HUES48 (cell line): ENCODE measurements at regions not wholly inside any gene's neighbourhood (a gene's known extent, or its start where the extent isn't known, plus 50 kb on each side); places are given as distances from the start of the nearest gene placed in this dataset.

Experiments used
- H3K27ac ChIP-seq: one replicate; pipeline ENCODE4 v1.7.0; 2013; ENCODE audit warnings: low read depth, low read length, inconsistent platforms
- H3K27me3 ChIP-seq: 2 replicates; pipeline ENCODE4 v1.6.1; 2013; ENCODE audit warnings: mild to moderate bottlenecking, low read length; ENCODE audit not compliant: control insufficient read depth, insufficient read depth
- H3K36me3 ChIP-seq: 2 replicates; pipeline ENCODE4 v1.6.1; 2013; ENCODE audit warnings: low read length; ENCODE audit not compliant: control insufficient read depth, insufficient read depth
- H3K4me1 ChIP-seq: 2 replicates; pipeline ENCODE4 v1.6.1; 2013; ENCODE audit warnings: mild to moderate bottlenecking, low read length; ENCODE audit not compliant: control insufficient read depth, insufficient read depth
- H3K4me3 ChIP-seq: 2 replicates; pipeline ENCODE4 v1.5.1; 2013; ENCODE audit warnings: mild to moderate bottlenecking, low read depth, low read length
- H3K9ac ChIP-seq: 2 replicates; pipeline ENCODE4 v1.6.1; 2013; ENCODE audit warnings: mild to moderate bottlenecking, low read depth, low read length, moderate library complexity
- H3K9me3 ChIP-seq: 2 replicates; pipeline ENCODE4 v1.6.1; 2013; ENCODE audit warnings: low read length; ENCODE audit not compliant: control insufficient read depth, insufficient read depth

- Histone ChIP-seq H3K9me3 (no peaks in the 10 kb centered on the region), H3K4me3 (no peak overlapping the region), H3K27me3 (no peaks in the 10 kb centered on the region), H3K36me3 (no peaks in the 10 kb centered on the region), H3K4me1 (peaks cover under 1% of the 10 kb centered on the region; the same call in 1 of the 2 replicates), H3K9ac (no peak overlapping the region), H3K27ac (no peak overlapping the region)
Observed at GRCh38 chr10:123600177-123600576, 66.0 kb upstream of the GPR26 start.

- no peak overlapping the region for H3K4me3 ChIP-seq
- H3K9ac ChIP-seq: no peak overlapping the region
- no peak overlapping the region for H3K27ac ChIP-seq
- no peaks in the 10 kb centered on the region for H3K36me3 ChIP-seq
- H3K27me3 ChIP-seq: no peaks in the 10 kb centered on the region
- H3K9me3 ChIP-seq: no peaks in the 10 kb centered on the region
- H3K4me1 ChIP-seq: peaks cover 29% of the 10 kb centered on the region
Observed at GRCh38 chr10:123603130-123603529, 63.0 kb upstream of the GPR26 start.

GRCh38 chr10:123604506-123604905, 61.6 kb upstream of the GPR26 start:
- peaks cover 38% of the 10 kb centered on the region for H3K4me1 ChIP-seq
- no peaks in the 10 kb centered on the region for H3K36me3 ChIP-seq
- H3K9ac ChIP-seq: no peak overlapping the region
- no peak overlapping the region for H3K27ac ChIP-seq
- no peak overlapping the region for H3K4me3 ChIP-seq
- no peaks in the 10 kb centered on the region for H3K27me3 ChIP-seq
- no peaks in the 10 kb centered on the region for H3K9me3 ChIP-seq

- no peak overlapping the region for H3K4me3 ChIP-seq
- no peak overlapping the region for H3K9ac ChIP-seq
- H3K27me3 ChIP-seq: no peaks in the 10 kb centered on the region
- H3K27ac ChIP-seq: no peak overlapping the region
- H3K36me3 ChIP-seq: no peaks in the 10 kb centered on the region
- H3K4me1 ChIP-seq: peaks cover 38% of the 10 kb centered on the region
- H3K9me3 ChIP-seq: no peaks in the 10 kb centered on the region
Observed at GRCh38 chr10:123606006-123606405, 60.1 kb upstream of the GPR26 start.

GRCh38 chr10:123606955-123607354, 59.2 kb upstream of the GPR26 start:
- peak overlapping the region; percentile 47 for H3K4me3 ChIP-seq
- peaks cover 38% of the 10 kb centered on the region for H3K4me1 ChIP-seq
- no peaks in the 10 kb centered on the region for H3K36me3 ChIP-seq
- H3K9ac ChIP-seq: no peak overlapping the region; the same call in 1 of the 2 replicates
- no peaks in the 10 kb centered on the region for H3K9me3 ChIP-seq
- peak overlapping the region; percentile 80 for H3K27ac ChIP-seq
- H3K27me3 ChIP-seq: no peaks in the 10 kb centered on the region

- Histone ChIP-seq H3K4me1 (peaks cover 38% of the 10 kb centered on the region), H3K27me3 (no peaks in the 10 kb centered on the region), H3K9ac (no peak overlapping the region), H3K36me3 (no peaks in the 10 kb centered on the region), H3K4me3 (peak overlapping the region; percentile 47), H3K27ac (peak overlapping the region; percentile 82), H3K9me3 (no peaks in the 10 kb centered on the region)
Observed at GRCh38 chr10:123607386-123607785, 58.8 kb upstream of the GPR26 start.

- Histone ChIP-seq H3K27me3 (no peaks in the 10 kb centered on the region), H3K4me1 (peaks cover 38% of the 10 kb centered on the region), H3K9ac (no peak overlapping the region), H3K9me3 (no peaks in the 10 kb centered on the region), H3K36me3 (no peaks in the 10 kb centered on the region), H3K27ac (peak overlapping the region; percentile 82), H3K4me3 (peak overlapping the region; percentile 27; the same call in 1 of the 2 replicates)
Observed at GRCh38 chr10:123608047-123608446, 58.1 kb upstream of the GPR26 start.

- no peak overlapping the region for H3K4me3 ChIP-seq
- H3K27ac ChIP-seq: no peak overlapping the region
- no peak overlapping the region for H3K9ac ChIP-seq
- no peaks in the 10 kb centered on the region for H3K9me3 ChIP-seq
- no peaks in the 10 kb centered on the region for H3K36me3 ChIP-seq
- H3K4me1 ChIP-seq: peaks cover 26% of the 10 kb centered on the region
- H3K27me3 ChIP-seq: no peaks in the 10 kb centered on the region
Observed at GRCh38 chr10:123611243-123611642, 54.9 kb upstream of the GPR26 start.

GRCh38 chr10:123611876-123612275, 54.3 kb upstream of the GPR26 start:
- no peak overlapping the region for H3K27ac ChIP-seq
- H3K4me3 ChIP-seq: no peak overlapping the region
- no peaks in the 10 kb centered on the region for H3K36me3 ChIP-seq
- peaks cover 22% of the 10 kb centered on the region for H3K4me1 ChIP-seq
- no peak overlapping the region for H3K9ac ChIP-seq
- H3K9me3 ChIP-seq: no peaks in the 10 kb centered on the region
- no peaks in the 10 kb centered on the region for H3K27me3 ChIP-seq

- no peaks in the 10 kb centered on the region for H3K9me3 ChIP-seq
- peaks cover 7% of the 10 kb centered on the region for H3K4me1 ChIP-seq
- no peaks in the 10 kb centered on the region for H3K27me3 ChIP-seq
- no peaks in the 10 kb centered on the region for H3K36me3 ChIP-seq
- H3K4me3 ChIP-seq: no peak overlapping the region
- no peak overlapping the region for H3K9ac ChIP-seq
- no peak overlapping the region for H3K27ac ChIP-seq
Observed at GRCh38 chr10:123613346-123613850, 52.8 kb upstream of the GPR26 start.

GRCh38 chr10:123614888-123615287, 51.3 kb upstream of the GPR26 start:
- no peaks in the 10 kb centered on the region for H3K36me3 ChIP-seq
- no peak overlapping the region for H3K4me3 ChIP-seq
- H3K9ac ChIP-seq: no peak overlapping the region
- no peaks in the 10 kb centered on the region for H3K27me3 ChIP-seq
- H3K4me1 ChIP-seq: no peaks in the 10 kb centered on the region; the same call in 1 of the 2 replicates
- no peaks in the 10 kb centered on the region for H3K9me3 ChIP-seq
- no peak overlapping the region for H3K27ac ChIP-seq
